HG03378 (cell line): ENCODE measurements at regions not wholly inside any gene's neighbourhood (a gene's known extent, or its start where the extent isn't known, plus 50 kb on each side); places are given as distances from the start of the nearest gene placed in this dataset.
"Not testable (repeated sequence)": the region's sequence is repeated elsewhere in the genome, so short reads cannot be mapped to it uniquely, and the experiment has no call there.

Experiments
- ATAC-seq: cut with Tn5 transposase; IDR thresholded peaks from one replicate; pipeline ENCODE4 v1.9.1; 2021; ENCODE audit warnings: mild to moderate bottlenecking, moderate library complexity; ENCODE audit not compliant: unreplicated experiment

DNA sequence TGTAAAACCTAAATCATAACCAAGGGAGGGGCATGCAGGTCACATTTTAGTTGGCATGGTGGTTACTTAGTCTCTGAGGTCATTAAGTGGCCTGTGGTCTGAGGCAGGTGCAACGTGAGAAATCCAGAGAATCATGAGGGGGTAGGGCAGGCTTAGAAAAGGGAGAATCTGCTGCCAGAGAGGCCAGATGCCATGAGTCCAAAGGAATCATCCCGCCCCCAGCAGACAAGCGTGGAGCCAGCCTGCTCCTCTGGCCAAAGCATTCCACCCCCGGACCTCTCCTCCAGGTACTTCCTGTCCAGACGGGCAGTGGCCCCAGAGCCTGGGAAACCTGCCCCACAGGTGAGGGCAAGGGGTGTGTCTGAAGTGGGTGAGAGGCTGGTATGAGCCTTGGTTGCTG lies 196.4 kb upstream of the ZNF32 start:
- no peak for ATAC-seq

DNA sequence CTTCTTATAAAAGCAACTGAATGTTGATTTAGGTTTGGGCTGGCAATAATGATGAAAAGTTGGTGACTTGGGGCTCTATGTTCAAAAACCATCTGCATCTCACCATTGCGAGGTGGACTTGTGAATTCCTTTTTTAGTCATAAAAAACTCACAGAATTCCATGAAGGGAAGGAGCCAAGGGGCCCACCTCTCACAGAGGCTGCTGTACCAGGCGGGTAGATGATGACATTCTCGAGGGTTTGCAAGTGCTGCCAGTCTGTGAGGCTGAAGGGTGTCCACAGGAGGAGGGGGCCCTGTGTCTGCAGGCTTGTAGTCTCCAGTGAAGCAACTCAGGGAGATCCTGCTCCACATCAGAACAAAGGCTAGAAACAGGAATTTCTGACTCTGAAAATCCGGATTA lies 195.5 kb upstream of the ZNF32 start:
- no peak for ATAC-seq

DNA sequence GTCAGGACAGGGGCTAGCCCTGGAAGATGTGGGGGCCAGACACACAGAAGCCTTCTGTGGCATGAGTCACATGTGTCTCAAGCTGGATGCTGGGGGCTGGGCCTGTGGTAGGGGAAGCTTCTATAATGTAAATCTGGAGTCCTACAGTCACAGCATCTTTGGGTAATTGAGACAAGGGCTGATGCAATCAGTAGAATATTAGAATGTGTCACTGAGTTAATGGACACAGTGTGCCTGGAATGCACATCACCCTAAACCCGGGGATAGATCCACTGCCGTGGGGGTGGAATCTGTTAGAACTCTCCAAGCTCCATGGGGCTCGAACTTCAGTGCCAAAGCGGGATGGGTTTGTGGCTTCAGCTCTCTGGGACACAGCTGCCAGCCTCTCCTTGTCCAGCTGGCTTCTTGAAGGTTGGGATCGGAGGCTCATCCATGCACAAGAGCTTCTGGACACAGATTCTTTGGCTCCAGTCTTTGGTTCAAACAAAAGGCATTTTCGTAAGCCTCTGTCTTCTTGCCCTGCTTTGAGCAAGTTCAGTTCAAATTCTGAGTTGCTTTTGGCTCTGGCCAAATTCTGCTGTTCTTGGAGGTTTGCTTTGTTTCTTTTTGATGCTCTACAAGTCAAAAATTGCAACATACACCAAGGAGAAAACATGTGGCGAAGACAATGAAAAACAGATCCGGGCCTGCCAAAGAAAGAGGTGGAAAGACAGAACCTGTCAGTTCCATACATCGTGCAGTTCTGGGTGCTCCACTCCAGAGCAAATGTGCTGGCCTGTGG lies 194.8 kb upstream of the ZNF32 start:
- no peak for ATAC-seq

DNA sequence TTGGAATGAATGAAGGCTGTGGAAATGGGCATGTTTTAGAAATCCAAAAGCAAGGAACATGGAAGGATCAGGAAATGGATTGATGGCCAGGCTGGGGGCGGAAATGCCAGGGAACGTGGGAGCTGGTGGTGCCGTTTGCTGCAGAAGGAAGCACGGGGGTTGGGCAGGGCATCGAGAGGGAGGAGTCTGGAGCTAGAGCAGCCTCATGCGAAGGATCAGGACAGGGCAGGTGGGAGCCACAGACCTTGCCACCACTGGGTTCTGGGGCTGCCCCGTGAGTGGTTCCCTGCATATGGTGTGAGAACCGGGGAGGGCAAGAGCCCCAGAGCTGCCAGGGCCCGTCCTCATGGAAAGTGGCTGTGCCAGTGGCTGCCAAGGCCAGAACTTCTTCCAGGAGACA lies 193.8 kb upstream of the ZNF32 start:
- no peak for ATAC-seq

DNA sequence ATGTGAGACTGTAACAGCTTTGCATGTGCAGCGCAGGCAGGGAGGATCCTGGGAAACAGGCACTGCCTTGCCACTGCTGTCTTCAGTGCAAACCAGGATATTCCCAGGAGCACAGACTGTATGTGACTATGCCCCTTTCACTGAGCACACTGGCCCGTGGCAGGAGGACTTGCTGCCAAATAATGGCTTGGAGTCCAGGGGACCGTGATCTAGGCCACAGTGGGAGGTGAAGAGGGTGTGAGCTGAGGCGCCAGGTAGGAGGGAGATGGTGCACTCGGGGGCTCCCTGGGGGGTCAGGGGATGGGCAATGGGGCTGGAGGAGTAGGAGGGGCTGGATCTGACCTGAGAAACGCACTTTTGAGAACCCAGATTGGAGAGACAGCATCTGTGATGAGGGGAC lies 193.4 kb upstream of the ZNF32 start:
- no peak for ATAC-seq

DNA sequence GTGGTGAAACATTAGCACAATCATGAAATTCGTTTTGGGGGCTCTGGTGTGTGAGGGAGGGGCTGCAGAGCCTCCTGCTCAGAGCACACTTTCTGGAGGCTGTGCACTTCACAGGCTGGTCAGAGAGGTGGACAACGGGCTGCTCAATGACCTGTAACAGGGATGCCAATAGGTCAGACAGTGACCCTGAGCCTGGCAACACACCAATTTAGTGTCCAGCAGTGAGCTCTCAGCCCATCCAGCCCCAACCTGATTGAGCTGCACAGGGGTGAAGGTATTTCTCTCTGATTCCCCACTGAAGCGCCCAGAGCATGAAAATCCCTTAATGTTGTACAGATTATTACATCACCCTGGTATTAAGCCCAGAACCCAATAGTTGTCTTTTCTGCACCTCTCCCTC lies 191.3 kb upstream of the ZNF32 start:
- no peak for ATAC-seq

DNA sequence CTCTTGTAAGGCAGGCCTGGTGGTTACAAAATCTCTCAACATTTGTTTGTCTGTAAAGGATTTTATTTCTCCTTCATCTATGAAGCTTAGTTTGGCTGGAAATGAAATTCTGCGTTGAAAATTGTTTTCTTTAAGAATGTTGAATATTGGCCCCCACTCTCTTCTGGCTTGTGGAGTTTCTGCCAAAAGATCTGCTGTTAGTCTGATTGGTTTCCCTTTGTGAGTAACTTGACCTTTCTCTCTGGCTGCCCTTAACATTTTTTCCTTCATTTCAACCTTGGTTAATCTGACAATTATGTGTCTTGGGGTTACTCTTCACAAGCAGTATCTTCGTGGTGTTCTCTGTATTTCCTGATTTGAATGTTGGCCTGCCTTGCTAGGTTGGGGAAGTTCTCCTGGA lies 186.1 kb upstream of the ZNF32 start:
- ATAC-seq, result not testable (repeated sequence)

DNA sequence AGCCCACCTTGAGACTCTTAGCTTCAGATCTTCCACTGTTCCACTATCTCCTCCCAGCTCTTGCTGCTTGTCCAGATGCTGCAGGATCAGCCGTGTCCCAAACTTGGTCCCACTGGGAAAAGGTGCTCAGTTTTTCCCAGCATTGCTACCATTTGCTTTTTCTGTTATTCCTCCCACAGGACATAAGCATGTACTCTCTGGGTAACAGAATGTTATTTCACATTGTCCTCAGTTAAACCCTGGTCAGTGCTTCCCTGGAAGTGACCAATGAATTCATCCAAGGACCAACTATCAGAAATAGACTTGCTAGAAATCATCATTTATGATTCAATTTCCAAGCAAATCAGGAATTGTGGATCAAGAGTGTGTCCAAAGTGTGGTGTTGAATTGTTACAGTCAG lies 179.2 kb upstream of the ZNF32 start:
- ATAC-seq, result no peak

DNA sequence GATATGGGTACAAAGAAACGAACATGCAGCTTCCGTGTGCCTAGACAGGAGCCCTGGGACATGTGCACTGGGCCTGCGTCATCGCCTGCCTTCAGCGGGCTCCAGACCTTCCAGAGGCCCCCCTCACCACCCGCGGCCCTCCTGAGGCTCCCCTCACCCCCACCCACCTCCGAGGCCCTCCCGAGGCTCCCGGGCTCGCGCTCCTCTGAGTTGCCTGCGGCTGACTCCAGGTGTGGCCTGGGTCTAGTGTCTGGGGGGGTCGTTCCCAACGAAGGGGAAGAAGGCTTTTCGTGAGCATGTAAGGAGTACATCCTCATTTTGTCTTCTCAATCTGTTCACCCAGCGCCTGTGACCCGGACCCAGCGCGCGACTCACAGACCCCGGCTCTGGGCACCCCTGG lies 177.3 kb upstream of the ZNF32 start:
- no peak for ATAC-seq

DNA sequence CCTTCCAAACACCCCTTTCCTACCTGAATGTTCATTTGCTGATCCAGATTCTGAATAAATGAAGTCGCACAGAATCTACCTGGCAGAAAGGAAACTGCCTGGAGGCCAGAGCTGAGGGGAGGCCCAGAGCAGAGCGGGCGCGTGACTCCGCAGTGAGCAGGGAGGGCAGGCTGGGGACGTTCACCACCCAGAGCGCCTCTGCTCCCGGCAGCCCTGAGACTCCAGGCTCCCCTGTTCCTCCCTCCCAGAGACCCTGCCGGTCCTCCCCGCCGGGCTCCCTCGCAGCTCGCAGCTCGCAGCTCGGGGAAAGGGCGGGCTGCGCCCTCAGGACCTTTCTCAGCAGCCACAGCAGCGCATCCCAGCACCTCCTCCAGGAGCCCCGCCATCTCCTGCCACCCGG lies 176.7 kb upstream of the ZNF32 start:
- ATAC-seq, result no peak

DNA sequence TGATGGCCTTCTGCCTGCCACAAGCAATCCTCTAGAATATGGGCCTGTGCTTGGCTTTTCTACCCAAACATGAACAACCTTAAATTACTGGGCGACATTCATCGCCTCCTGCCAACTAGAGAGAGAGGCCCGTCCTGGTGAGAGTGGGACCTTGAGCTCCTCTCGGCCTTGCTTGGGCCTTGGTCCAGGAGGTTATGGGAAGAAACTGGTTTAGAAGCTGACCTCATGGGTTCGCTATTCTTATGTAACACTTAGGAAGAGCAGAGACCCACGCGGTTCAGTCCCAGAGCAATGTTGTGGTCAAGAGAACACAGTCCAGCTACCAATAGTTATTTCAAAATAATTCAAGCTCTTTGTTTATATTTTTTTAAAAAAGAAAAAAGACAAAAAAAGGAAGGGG lies 176.3 kb upstream of the ZNF32 start:
- no peak for ATAC-seq

DNA sequence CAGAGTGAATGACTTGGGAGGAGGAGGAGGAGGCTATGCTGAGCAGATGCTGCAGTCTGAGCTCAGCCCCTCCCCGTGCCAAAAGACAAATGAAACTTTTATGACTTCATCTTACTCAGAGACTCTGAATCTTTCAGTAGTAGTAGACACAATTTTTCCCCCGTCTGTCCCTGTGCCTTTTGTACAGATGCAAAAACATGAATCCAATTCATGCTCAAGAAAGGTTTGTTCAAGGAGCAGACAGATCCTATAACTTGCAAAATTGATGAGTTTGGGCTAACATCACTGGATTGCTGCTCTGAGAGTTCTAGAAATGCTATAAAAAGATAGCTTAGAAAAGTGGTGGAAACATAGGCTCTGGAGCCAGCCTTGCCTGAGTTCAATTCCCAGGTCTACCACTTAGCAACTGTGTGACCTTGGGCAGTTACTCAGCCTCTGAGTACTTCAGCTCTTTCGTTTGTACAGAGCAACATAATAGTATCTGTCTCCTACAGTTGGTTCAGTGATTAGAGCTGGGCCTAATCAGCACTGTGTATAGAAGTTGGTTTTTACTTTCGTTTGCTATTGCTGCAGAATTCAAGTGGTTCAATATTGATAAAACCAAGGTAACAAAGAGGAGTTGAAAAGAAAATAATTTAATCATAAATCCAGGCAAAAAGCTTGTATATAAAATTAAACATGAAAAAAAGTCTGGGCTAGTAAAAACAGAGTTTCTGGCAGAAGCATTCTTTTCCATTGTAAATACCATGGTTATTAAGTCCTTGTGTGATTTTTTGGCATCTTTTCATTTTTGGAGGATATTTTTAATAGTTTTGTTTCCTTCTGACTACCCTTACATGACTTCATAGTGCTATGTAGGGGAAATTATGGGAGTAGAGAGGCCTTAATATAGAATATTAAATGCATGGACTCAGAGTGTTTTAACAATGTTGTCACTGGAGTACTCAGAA lies 174.2 kb upstream of the ZNF32 start:
- ATAC-seq, result no peak

DNA sequence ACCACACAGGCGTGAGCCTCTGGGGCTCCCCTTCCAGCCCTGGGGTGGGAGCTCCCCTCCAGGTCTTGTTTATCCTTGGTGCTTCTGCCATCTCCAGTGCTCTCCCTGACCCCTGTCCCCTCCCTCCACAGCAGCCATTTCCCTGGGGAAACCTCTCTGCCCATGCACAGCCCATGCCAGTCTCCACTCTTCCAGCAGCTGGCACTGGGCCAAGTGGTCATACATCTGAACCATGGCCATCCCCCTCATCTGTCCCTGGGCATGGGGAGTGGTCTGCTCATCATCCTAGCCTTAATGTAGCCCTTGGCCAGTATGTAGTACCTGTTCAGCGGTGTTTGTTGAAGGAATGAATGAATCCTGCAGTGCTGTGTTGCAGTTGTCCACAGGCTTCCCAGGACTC lies 172.4 kb upstream of the ZNF32 start:
- no peak for ATAC-seq

DNA sequence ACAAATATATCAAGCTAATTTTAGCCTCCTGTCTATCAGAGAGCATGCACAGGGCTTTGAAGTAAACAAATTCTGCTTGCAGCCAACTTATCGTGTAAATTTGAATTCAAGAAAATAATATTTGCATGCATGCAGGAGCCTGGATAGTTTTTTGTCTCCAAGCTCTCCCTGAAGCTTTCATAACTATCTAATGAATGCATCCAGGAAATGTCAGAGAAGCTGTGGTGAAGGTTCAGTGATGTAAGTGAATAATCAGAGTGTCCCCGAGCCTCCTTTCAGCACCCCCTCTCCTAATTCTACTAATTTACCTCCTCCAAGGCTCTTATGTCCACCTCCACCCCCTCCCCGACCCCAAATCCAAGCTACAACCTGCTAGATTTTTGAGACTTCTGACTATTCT lies 172.0 kb upstream of the ZNF32 start:
- ATAC-seq, result no peak

DNA sequence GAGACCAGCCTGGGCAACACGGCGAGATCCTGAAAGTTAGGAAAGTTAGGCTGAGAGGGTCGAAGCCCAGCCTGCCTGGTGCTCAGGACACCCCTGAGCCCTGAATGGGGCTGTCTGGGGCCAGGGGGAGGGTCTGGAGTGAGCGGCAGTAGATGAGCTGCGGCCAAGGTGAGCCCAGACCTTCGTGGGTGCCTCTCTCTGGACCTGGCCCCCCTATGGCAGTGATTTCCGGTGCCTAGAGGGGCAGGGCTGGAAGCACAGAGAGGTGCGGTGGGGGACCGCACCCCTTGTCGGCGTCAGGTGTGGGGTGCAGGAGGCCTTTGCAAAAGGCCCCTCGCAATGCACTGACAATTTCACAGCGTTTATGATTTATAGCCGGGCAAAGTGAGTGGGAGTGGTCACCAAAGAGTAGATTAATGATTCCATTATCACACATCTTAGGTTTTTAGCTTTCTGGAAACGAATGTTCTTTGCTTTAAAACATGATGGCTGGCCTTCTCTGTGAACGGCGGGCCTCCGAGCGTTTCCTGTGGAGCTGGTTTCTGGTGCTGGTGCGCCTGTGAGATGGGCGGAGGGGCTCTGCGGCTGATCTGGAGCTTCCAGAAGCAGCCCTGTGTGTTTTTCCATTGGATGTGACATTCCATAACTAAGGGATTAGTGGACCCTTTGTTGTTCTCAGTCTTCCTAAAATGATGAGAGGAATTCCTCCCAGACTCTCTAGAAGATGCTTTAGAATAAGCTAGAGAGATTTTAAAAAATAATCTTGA lies 171.0 kb upstream of the ZNF32 start:
- ATAC-seq, result no peak

DNA sequence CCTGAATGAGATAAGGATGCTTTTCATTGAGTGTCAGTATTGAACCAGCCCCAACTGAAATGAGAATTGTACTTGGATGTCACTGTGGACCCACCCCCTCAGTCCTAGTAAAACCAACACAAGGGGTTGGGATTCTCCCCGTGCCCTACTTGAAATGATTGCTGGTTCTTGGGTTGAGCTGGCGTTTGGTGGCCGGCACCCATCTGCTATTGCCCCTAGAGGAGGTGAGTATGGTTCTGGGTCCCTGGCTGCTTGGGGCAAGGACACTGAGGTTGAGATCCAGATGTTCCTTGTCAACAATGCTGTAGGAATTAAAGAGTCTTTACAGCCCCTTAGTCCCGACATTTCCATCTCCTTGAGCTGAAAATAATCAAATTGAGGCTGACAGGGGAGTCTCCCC lies 170.0 kb upstream of the ZNF32 start:
- no peak for ATAC-seq

DNA sequence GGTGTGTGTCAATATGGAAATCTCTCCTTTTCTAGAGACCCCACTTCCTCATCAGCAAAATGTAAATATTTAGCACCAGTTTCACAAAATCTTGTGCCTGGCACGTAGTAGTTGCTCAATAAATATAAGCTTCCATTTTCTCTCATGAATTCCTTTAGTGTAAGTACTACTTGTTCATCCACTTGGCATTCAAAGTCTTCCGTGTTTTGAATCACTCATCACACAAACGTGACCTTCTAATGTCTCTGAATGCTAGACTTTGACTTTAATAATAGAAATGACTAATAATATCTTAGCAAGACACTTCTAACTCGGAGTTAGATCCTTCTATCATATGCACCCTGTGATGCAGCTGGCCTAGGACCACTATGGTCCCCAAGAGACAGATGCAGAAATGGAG lies 168.7 kb upstream of the ZNF32 start:
- no peak for ATAC-seq

DNA sequence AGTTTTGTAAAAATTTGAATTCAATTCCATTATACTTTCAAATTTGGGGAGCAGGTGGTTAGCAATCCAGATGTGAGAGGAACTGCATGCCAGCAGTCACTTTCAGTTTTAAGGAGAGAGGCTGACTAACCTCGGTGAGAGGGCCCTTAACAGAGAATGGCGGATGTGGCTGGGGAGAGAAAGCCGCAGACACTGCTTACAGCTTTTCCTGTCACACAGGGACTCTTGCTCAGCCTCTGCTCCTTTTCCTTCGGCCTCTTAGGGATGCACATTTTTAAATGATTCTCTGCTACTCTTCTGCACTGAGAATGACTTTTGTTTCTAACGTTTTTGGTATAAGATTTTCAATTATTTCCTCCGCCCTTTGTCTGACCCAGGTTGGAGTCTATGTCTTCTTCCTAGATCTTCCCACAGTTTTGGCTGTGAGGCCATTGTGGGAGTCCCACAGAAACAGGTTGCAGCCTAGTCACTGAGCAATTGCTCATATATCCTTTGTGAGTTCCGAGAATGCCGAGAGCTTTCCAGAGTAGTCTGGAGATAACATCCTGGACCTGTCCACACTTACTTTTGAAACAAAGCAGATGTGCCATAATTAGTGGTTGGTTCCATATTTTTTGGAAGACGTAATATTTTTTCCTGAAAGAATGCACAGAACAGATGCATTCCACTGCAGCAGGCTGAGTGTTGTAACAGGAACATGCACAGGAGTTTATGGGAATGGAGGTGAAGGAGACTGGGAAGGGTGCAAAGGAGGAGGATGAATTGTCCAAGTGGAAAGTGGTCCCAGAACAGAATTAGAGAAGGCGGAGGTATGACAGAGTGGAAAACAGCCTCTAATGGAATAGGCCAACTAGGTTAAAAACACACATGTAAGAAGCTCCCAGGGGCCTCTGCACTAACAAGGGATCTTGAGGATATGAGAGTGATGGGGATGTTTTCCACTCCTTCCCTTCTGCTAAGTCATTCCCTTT lies 168.0 kb upstream of the ZNF32 start:
- ATAC-seq, result peak; percentile 98

DNA sequence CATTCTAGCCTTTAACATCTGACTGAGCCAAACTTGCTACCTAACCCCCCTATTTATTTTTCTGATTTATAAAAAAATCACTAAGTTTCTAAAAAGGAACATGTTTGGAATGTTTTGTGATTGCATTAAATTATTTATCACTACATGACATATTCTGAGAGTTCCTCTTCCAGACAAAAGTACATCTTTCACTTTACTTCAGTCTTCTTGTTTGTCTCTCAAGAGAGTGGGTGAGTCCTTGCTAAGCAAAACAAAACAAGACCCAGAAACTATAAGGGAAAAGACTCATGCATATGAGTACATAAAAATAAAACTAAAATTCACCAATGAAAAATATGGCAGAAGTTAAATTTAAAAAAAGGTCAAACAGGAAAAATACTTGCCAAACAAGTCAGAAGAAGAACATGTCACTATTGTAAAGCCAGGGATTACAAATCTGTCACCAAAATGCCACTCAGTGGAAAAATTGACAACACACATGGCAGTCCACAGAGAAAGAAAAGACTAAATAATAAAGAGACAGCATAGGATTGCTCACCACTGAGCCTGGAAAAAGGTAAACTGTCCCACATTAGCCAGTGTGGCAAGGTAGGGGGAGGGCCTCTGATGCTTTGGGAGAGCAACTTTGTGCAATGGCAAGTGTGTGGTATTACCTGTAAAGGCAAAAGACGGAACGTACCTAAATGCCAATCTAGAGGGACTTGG lies 166.7 kb upstream of the ZNF32 start:
- no peak for ATAC-seq

DNA sequence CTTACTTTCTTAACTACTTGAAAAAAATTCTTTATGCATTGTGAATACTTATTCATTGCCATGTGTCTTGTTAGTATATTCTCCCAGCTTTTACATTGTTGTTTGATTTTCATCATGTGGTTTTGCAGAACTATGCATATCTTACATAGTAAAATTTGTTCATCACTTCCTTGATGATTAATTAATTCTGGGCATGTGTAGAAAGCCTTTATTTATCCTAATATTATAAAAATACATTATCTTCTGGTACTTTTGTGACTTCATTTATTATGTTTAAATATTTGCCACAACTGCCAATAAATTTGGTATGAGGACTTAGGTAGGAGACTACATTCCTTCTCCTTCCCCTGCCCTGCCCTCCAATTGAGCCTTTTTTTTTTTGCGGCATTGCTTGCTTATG lies 166.0 kb upstream of the ZNF32 start:
- ATAC-seq, result no peak
